H7 (cell line): ENCODE measurements at regions not wholly inside any gene's neighbourhood (a gene's known extent, or its start where the extent isn't known, plus 50 kb on each side); places are given as distances from the start of the nearest gene placed in this dataset.

Source experiments
- DNase-seq: peaks from one replicate; pipeline ENCODE4 v3.0.0; 2012
- H3K27me3 ChIP-seq: 2 replicates; pipeline ENCODE4 v1.6.0; 2011; ENCODE audit warnings: mild to moderate bottlenecking, low read length; ENCODE audit not compliant: control insufficient read depth, insufficient read depth
- H3K36me3 ChIP-seq: replicated peaks from 2 replicates; pipeline ENCODE4 v1.5.1; 2011; ENCODE audit warnings: low read length; ENCODE audit not compliant: control insufficient read depth, insufficient read depth
- H3K4me3 ChIP-seq: 2 replicates; pipeline ENCODE4 v1.5.1; 2011; ENCODE audit warnings: low read depth, mild to moderate bottlenecking, control low read depth, low read length, moderate library complexity; ENCODE audit not compliant: insufficient read depth

GRCh38 chr5:56498759-56499395 lies 265.7 kb upstream of the ANKRD55 start:
- Histone ChIP-seq H3K36me3 (no peaks in the 10 kb centered on the region), H3K4me3 (no peak overlapping the region)
- no peak for DNase-seq

GRCh38 chr5:56496581-56497063 lies 263.5 kb upstream of the ANKRD55 start:
- no peak for DNase-seq
- Histone ChIP-seq H3K4me3 (no peak overlapping the region), H3K36me3 (no peaks in the 10 kb centered on the region), H3K27me3 (no peaks in the 10 kb centered on the region)

More at GRCh38 chr5:56498759-56499395, 265.7 kb upstream of the ANKRD55 start:
- no peaks in the 10 kb centered on the region for H3K27me3 ChIP-seq

- no peaks in the 10 kb centered on the region for H3K36me3 ChIP-seq
- H3K4me3 ChIP-seq, result no peak overlapping the region
- no peak for DNase-seq
- no peaks in the 10 kb centered on the region for H3K27me3 ChIP-seq
These were observed 261.2 kb upstream of the ANKRD55 start for GRCh38 chr5:56494300-56494731.

GRCh38 chr5:56493766-56494165 lies 260.6 kb upstream of the ANKRD55 start:
- Histone ChIP-seq H3K27me3 (no peaks in the 10 kb centered on the region), H3K36me3 (no peaks in the 10 kb centered on the region), H3K4me3 (no peak overlapping the region)
- DNase-seq, result no peak

- H3K27me3 ChIP-seq, result no peaks in the 10 kb centered on the region
- H3K36me3 ChIP-seq, result no peaks in the 10 kb centered on the region
- H3K4me3 ChIP-seq, result no peak overlapping the region
- DNase-seq, result no peak
These were observed 260.2 kb upstream of the ANKRD55 start for GRCh38 chr5:56493308-56493707.

GRCh38 chr5:56492812-56493211 lies 259.7 kb upstream of the ANKRD55 start:
- Histone ChIP-seq H3K4me3 (no peak overlapping the region), H3K27me3 (no peaks in the 10 kb centered on the region), H3K36me3 (no peaks in the 10 kb centered on the region)
- DNase-seq, result no peak

- no peak for DNase-seq
- Histone ChIP-seq H3K4me3 (no peak overlapping the region), H3K36me3 (no peaks in the 10 kb centered on the region), H3K27me3 (no peaks in the 10 kb centered on the region)
These were observed 257.9 kb upstream of the ANKRD55 start for GRCh38 chr5:56490971-56491468.

GRCh38 chr5:56489272-56489671 lies 256.1 kb upstream of the ANKRD55 start:
- H3K27me3 ChIP-seq, result no peaks in the 10 kb centered on the region
- H3K4me3 ChIP-seq, result no peak overlapping the region
- H3K36me3 ChIP-seq, result no peaks in the 10 kb centered on the region
- DNase-seq, result no peak

- Histone ChIP-seq H3K36me3 (no peaks in the 10 kb centered on the region), H3K4me3 (no peak overlapping the region), H3K27me3 (no peaks in the 10 kb centered on the region)
- no peak for DNase-seq
These were observed 254.5 kb upstream of the ANKRD55 start for GRCh38 chr5:56487528-56488115.

GRCh38 chr5:56482363-56482762 lies 249.2 kb upstream of the ANKRD55 start:
- Histone ChIP-seq H3K27me3 (peaks cover 22% of the 10 kb centered on the region), H3K36me3 (no peaks in the 10 kb centered on the region), H3K4me3 (no peak overlapping the region)
- DNase-seq, result no peak

GRCh38 chr5:56481428-56482357 lies 248.6 kb upstream of the ANKRD55 start:
- Histone ChIP-seq H3K27me3 (peaks cover 22% of the 10 kb centered on the region), H3K4me3 (peak overlapping the region; percentile 30), H3K36me3 (no peaks in the 10 kb centered on the region)
- peak; percentile 86 for DNase-seq

GRCh38 chr5:56480705-56481427 lies 247.7 kb upstream of the ANKRD55 start:
- DNase-seq, result peak; percentile 86
- peak overlapping the region; percentile 30 for H3K4me3 ChIP-seq

GRCh38 chr5:56480078-56480704 lies 247.1 kb upstream of the ANKRD55 start:
- H3K4me3 ChIP-seq, result peak overlapping the region; percentile 30
- H3K27me3 ChIP-seq, result peaks cover 22% of the 10 kb centered on the region
- H3K36me3 ChIP-seq, result no peaks in the 10 kb centered on the region
- DNase-seq, result peak; percentile 62

More at GRCh38 chr5:56480705-56481427, 247.7 kb upstream of the ANKRD55 start:
- Histone ChIP-seq H3K27me3 (peaks cover 22% of the 10 kb centered on the region), H3K36me3 (no peaks in the 10 kb centered on the region)

GRCh38 chr5:56479696-56480077 lies 246.6 kb upstream of the ANKRD55 start:
- H3K4me3 ChIP-seq, result no peak overlapping the region
- no peak for DNase-seq

More at GRCh38 chr5:56479696-56480077, 246.6 kb upstream of the ANKRD55 start:
- H3K36me3 ChIP-seq, result no peaks in the 10 kb centered on the region
- peaks cover 22% of the 10 kb centered on the region for H3K27me3 ChIP-seq
